HG03439 (cell line): ENCODE measurements at regions not wholly inside any gene's neighbourhood (a gene's known extent, or its start where the extent isn't known, plus 50 kb on each side); places are given as distances from the start of the nearest gene placed in this dataset.

Experiments
- ATAC-seq: cut with Tn5 transposase; IDR thresholded peaks from one replicate; pipeline ENCODE4 v1.9.1; 2021; ENCODE audit warnings: mild to moderate bottlenecking, moderate library complexity; ENCODE audit not compliant: unreplicated experiment

DNA sequence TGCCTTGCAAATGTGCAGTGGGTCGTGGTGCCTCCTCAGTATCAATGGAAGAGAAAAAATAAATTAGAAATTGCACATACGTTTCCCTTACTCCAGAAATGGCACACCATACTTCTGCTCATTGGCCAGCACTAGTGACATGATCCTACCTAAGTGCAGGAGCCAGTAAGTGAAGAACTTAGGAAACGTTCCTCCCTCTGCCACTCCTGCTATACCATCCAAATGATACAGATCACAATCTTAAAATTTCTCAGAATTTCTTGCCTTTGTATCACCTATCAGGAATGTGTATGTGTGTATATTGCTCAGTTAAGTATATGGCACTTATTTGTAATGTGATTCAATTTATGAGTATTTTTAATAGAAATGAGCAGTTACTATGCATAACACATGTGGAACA is 237.0 kb upstream of the UBE2E3 start:
- no peak for ATAC-seq

- no peak for ATAC-seq
Observed at GRCh38 chr2:180742801-180743200, 237.6 kb upstream of the UBE2E3 start.

GRCh38 chr2:180739070-180739469 is 241.3 kb upstream of the UBE2E3 start:
- no peak for ATAC-seq

- no peak for ATAC-seq
Observed at GRCh38 chr2:180735799-180736198, 244.6 kb upstream of the UBE2E3 start.

DNA sequence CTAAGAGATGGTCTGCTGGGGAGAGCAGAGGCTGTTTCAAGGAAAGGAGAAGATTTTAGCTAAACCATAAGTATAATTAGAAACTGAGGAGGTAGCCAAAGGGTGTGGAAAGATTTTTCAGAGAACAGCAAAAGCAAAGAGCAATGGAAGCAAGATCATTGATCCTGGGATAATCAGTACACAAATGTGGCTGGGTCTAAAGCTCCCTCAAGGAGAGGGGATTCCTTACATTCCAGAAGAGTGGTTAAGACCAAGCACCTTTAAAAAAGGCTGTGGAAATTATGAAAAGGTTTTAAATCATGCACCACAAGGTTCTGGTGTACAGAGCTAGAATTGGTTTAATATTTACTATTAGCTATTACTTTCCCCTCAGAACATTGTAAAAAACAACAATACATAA is 246.0 kb upstream of the UBE2E3 start:
- no peak for ATAC-seq

DNA sequence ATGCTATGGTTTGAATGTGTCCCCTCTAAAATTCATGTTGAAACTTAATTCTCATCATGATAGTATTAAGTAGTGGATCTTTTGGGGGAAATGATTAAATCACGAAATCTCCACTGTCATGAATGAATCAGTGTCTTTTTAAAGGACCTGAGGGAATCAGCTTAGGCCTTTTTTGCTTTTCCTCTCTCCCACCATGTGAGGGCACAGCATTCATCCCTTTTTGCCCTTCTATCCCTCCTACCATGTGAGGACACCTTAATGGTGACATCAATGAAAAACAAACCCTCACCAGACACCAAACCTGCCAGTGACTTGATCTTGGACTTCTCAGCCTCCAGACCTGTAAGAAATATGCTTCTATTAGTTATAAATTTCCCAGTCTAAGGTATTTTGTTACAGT is 247.1 kb upstream of the UBE2E3 start:
- ATAC-seq, result no peak

- no peak for ATAC-seq
Observed at GRCh38 chr2:180732337-180732736, 248.1 kb upstream of the UBE2E3 start.

GRCh38 chr2:180730976-180731375 is 249.4 kb upstream of the UBE2E3 start:
- no peak for ATAC-seq

GRCh38 chr2:180728928-180729559 is 251.4 kb upstream of the UBE2E3 start:
- no peak for ATAC-seq

GRCh38 chr2:180723712-180724111 is 256.7 kb upstream of the UBE2E3 start:
- no peak for ATAC-seq

GRCh38 chr2:180722551-180723239 is 257.7 kb upstream of the UBE2E3 start:
- no peak for ATAC-seq

DNA sequence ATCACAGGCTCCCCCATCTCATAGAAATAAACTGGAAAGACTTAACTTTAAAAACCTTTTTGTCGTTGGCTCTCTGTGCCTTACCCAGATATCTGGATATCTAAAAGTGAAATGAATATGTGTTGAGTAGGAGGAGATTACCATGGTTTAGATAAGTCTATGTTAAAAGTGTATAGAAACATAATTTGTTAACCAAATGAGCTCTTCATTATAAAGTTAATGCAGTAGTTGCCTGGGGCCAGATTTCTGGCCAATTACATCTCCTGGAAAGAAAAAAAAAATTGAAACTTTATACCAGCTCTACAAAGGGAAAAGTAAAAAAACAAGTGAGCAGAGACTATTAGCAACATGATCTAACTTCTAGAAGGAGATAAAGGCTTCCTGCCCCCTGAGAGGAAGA is 259.6 kb upstream of the UBE2E3 start:
- no peak for ATAC-seq

GRCh38 chr2:180717588-180717987 is 262.8 kb upstream of the UBE2E3 start:
- no peak for ATAC-seq

- no peak for ATAC-seq
Observed at GRCh38 chr2:180716186-180717180, 263.9 kb upstream of the UBE2E3 start.

DNA sequence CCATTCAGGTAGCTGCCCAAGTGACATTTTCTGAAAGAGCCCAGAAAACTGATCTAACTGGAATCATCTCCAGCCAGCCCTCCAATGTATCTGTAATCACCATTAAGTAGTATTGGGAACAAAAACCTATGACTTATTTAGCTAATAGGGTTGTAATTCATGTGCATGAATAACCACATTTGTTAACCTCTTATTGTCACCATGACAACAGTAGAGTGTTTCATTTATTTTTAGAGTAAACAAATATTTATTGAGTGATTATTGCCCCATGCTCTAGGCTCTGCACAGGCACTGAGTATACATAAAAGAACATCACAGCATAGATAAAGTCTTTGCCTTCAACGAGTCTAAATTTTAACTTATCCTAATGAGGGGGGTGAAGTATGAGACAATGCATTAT is 265.4 kb upstream of the UBE2E3 start:
- no peak for ATAC-seq

GRCh38 chr2:180709392-180710145 is 270.8 kb upstream of the UBE2E3 start:
- no peak for ATAC-seq

GRCh38 chr2:180707884-180708205 is 272.6 kb upstream of the UBE2E3 start:
- no peak for ATAC-seq

DNA sequence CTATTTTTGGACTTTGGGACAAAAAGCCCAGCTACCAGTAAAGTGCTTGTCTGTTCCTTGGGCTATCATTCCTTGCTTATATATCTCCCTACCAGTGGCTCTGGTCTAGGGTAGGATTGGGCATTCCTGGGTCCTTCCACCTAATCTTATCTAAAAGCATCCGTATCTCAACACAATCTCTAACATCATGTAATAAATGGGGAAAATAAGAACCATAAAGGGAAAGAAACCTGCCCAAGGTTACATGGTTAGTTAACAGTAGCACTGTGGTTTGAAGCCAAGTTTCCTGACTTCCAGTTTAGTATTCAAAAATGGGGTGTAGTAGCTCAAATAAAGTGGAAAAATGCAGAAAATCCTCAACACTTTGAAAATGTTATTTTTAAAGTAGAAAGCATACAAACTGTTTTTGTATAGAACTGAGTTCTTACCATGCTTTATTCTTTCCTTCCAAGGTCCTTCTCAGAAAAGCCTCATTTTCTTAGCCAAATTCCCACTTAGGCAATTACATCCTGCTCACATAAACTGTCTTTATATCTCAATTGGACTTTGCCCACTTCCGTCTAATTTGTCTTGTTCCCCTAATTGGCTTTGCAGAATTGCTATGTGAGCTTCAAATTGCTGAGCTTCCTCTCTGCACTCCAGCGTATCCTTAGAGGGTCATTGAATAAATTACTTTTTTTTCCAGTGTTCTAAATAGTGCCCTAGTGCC is 273.1 kb upstream of the UBE2E3 start:
- no peak for ATAC-seq

DNA sequence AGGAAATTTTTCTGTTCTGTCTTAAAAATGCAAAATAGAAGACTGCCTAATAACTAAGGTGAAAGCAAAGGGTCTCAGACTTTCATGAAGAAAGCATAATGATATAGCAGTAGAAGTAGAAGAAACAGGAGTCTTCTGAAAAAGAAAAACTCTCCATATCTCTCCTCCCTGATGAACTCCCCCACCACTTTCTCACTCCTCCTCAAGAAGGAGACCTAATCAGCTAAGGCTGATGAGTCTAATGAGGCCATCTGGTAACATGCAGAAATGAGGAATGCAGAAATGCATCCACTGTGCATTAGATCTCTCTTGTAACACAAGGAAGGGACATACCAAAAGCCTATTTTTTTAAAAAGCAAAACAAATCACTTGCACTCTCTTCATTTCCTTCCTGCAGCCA is 273.7 kb upstream of the UBE2E3 start:
- no peak for ATAC-seq

DNA sequence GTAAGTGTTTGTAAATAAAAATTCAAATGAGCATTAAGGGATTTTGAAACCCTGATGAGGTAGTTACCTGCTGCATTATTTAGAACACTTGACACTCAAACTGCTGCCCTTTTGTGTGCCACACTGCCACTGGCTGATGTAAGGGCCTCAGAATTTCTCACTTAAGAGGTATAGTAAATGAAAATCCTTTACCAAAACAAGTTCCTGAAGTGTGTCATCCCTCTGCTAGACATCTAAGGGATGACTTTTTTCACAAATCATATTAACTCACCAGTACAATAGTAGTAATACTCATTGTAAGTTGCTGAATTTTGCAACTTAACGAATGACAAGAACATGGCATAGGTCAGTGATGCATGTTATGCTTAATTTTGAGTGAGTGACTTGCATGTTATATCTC is 274.9 kb upstream of the UBE2E3 start:
- no peak for ATAC-seq
